COR-L47 (cell line): ENCODE measurements at regions not wholly inside any gene's neighbourhood (a gene's known extent, or its start where the extent isn't known, plus 50 kb on each side); places are given as distances from the start of the nearest gene placed in this dataset.

Experiments
- DNase-seq: peaks from one replicate; lab custom pipeline; 2025; lab: John Stamatoyannopoulos, UW

- no peak for DNase-seq
These were observed 134.3 kb upstream of the DSEL start for GRCh38 chr18:67650686-67651385.

GRCh38 chr18:67646890-67647289, 130.4 kb upstream of the DSEL start:
- no peak for DNase-seq

- no peak for DNase-seq
These were observed 127.7 kb upstream of the DSEL start for GRCh38 chr18:67644226-67644625.

- DNase-seq: no peak
These were observed 123.4 kb upstream of the DSEL start for GRCh38 chr18:67639872-67640271.

- no peak for DNase-seq
These were observed 120.3 kb upstream of the DSEL start for GRCh38 chr18:67636597-67637385.

GRCh38 chr18:67634631-67635338, 118.3 kb upstream of the DSEL start:
- no peak for DNase-seq

- no peak for DNase-seq
These were observed 117.4 kb upstream of the DSEL start for GRCh38 chr18:67633939-67634338.

GRCh38 chr18:67621906-67622305, 105.4 kb upstream of the DSEL start:
- DNase-seq: no peak

GRCh38 chr18:67621049-67621713, 104.7 kb upstream of the DSEL start:
- DNase-seq: no peak

GRCh38 chr18:67618061-67618460, 101.5 kb upstream of the DSEL start:
- no peak for DNase-seq

GRCh38 chr18:67615876-67616275, 99.4 kb upstream of the DSEL start:
- DNase-seq: no peak

GRCh38 chr18:67613731-67614130, 97.2 kb upstream of the DSEL start:
- no peak for DNase-seq

- no peak for DNase-seq
These were observed 95.8 kb upstream of the DSEL start for GRCh38 chr18:67612281-67612680.

GRCh38 chr18:67608615-67609273, 92.2 kb upstream of the DSEL start:
- DNase-seq: no peak

GRCh38 chr18:67608191-67608590, 91.7 kb upstream of the DSEL start:
- DNase-seq: no peak

GRCh38 chr18:67600181-67601180, 84.0 kb upstream of the DSEL start:
- DNase-seq: no peak

GRCh38 chr18:67599277-67599676, 82.8 kb upstream of the DSEL start:
- DNase-seq: no peak

GRCh38 chr18:67597759-67598158, 81.2 kb upstream of the DSEL start:
- no peak for DNase-seq

- no peak for DNase-seq
These were observed 79.5 kb upstream of the DSEL start for GRCh38 chr18:67596003-67596402.

- peak; percentile 33 for DNase-seq
These were observed 74.1 kb upstream of the DSEL start for GRCh38 chr18:67590571-67591141.
